ENCODE measurements at regions not wholly inside any gene's neighbourhood (a gene's known extent, or its start where the extent isn't known, plus 50 kb on each side); places are given as distances from the start of the nearest gene placed in this dataset.
"Not testable (repeated sequence)": the region's sequence is repeated elsewhere in the genome, so short reads cannot be mapped to it uniquely, and the experiment has no call there.

- no peak for DNase-seq (ENCODE audit: low read depth)
Observed at GRCh38 chr1:60949826-60950197, 132.5 kb upstream of the NFIA start.

GRCh38 chr1:60949154-60949825, 133.1 kb upstream of the NFIA start:
- DNase-seq (ENCODE audit: low read depth): peak; percentile 79

GRCh38 chr1:60948486-60948885, 133.9 kb upstream of the NFIA start:
- no peak for DNase-seq (ENCODE audit: low read depth)

- no peak for DNase-seq (ENCODE audit: low read depth)
Observed at GRCh38 chr1:60947367-60947766, 135.0 kb upstream of the NFIA start.

- no peak for DNase-seq (ENCODE audit: low read depth)
Observed at GRCh38 chr1:60942896-60943638, 139.3 kb upstream of the NFIA start.

GRCh38 chr1:60942291-60942690, 140.1 kb upstream of the NFIA start:
- DNase-seq (ENCODE audit: low read depth): no peak

GRCh38 chr1:60940685-60941084, 141.7 kb upstream of the NFIA start:
- not testable (repeated sequence) for DNase-seq (ENCODE audit: low read depth)

- DNase-seq (ENCODE audit: low read depth): no peak
Observed at GRCh38 chr1:60937720-60938119, 144.6 kb upstream of the NFIA start.

GRCh38 chr1:60936591-60937342, 145.6 kb upstream of the NFIA start:
- DNase-seq (ENCODE audit: low read depth): no peak

- no peak for DNase-seq (ENCODE audit: low read depth)
Observed at GRCh38 chr1:60936163-60936562, 146.2 kb upstream of the NFIA start.

- DNase-seq (ENCODE audit: low read depth): no peak
Observed at GRCh38 chr1:60935599-60936110, 146.7 kb upstream of the NFIA start.

- no peak for DNase-seq (ENCODE audit: low read depth)
Observed at GRCh38 chr1:60930130-60930529, 152.2 kb upstream of the NFIA start.

GRCh38 chr1:60924964-60925798, 157.2 kb upstream of the NFIA start:
- DNase-seq (ENCODE audit: low read depth): no peak

- DNase-seq (ENCODE audit: low read depth): no peak
Observed at GRCh38 chr1:60924165-60924564, 158.2 kb upstream of the NFIA start.

- DNase-seq (ENCODE audit: low read depth): no peak
Observed at GRCh38 chr1:60923389-60924087, 158.8 kb upstream of the NFIA start.

GRCh38 chr1:60922304-60922703, 160.1 kb upstream of the NFIA start:
- DNase-seq (ENCODE audit: low read depth): no peak

- DNase-seq (ENCODE audit: low read depth): no peak
Observed at GRCh38 chr1:60921175-60921574, 161.2 kb upstream of the NFIA start.

- DNase-seq (ENCODE audit: low read depth): no peak
Observed at GRCh38 chr1:60920561-60920960, 161.8 kb upstream of the NFIA start.

- DNase-seq (ENCODE audit: low read depth): no peak
Observed at GRCh38 chr1:60918867-60919266, 163.5 kb upstream of the NFIA start.

GRCh38 chr1:60916906-60917305, 165.5 kb upstream of the NFIA start:
- DNase-seq (ENCODE audit: low read depth): no peak

- DNase-seq (ENCODE audit: low read depth): no peak
Observed at GRCh38 chr1:60916199-60916598, 166.2 kb upstream of the NFIA start.

All from CMK (cell line).